ENCODE measurements at regions not wholly inside any gene's neighbourhood (a gene's known extent, or its start where the extent isn't known, plus 50 kb on each side); places are given as distances from the start of the nearest gene placed in this dataset.
"Not testable (repeated sequence)": the region's sequence is repeated elsewhere in the genome, so short reads cannot be mapped to it uniquely, and the experiment has no call there.

- no peak for DNase-seq
These were observed 343.2 kb downstream of the EIPR1 start for GRCh38 chr2:3034396-3034795.

- DNase-seq = no peak
These were observed 344.3 kb downstream of the EIPR1 start for GRCh38 chr2:3033315-3033714.

- not testable (repeated sequence) for DNase-seq
These were observed 346.8 kb downstream of the EIPR1 start for GRCh38 chr2:3030791-3031190.

DNA sequence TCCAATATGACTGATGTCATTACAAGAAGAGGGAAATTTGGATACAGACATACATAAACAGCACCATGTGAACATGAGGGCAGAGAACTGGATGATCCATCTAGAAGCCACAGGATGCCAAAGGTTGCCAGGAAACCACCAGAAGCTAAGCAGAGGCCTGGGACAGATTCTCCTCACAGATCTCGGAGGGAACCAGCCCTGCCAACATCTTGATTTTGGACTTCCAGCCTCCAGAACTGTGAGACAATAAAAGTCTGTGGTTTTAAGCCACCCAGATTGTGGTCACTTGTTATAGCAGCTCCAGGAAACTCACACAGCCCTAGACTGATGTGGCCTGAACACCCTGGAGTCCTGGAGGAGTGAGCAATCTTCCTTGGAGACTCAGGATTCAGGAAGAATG lies 351.6 kb downstream of the EIPR1 start:
- DNase-seq = no peak

- no peak for DNase-seq
These were observed 352.4 kb downstream of the EIPR1 start for GRCh38 chr2:3025261-3025660.

GRCh38 chr2:3024401-3024935 lies 353.1 kb downstream of the EIPR1 start:
- no peak for DNase-seq

DNA sequence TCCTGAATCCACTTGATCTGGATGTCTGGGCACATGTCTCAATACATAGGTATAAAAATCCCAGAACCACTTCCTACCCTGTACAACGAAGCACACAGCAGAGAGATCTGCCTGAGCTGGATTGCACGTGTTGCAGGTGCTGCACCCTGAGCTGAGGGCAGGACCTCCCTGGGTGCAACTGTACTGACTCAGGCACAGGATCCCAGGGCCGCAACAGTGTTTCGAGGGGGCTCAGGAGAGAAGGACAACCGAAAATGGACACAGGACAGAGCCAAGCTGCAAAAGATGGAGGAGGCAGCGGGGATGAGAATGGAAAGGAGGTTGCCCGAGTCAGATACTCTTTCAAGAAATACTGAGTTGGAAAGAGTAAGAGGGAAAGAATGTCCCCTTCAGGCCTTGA lies 354.1 kb downstream of the EIPR1 start:
- no peak for DNase-seq

DNA sequence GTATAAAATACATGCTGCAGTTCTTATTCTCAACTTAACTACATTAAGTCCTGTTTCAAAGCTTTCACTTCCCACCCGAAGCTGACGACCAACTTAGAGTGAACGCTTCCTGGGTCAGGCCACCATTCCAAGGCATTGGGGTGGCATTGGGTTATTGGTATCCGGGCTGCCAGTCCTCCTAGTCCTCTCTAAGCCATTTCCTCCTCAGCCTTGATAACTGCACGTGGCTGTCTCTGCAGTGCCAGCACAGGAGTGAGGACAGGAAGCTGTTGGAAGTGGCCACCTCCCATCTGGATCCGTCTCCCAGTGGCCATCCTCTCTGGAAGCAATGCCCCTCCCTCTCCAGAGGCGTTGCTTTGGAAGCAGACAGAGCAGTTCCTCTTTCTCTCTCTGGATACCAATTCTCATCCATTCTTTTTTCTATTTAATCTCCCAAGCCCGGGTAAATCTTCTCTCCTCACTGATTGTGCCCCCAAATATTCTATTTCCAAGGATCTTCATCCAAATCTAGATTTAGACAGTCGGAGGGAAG lies 354.7 kb downstream of the EIPR1 start:
- DNase-seq = no peak

DNA sequence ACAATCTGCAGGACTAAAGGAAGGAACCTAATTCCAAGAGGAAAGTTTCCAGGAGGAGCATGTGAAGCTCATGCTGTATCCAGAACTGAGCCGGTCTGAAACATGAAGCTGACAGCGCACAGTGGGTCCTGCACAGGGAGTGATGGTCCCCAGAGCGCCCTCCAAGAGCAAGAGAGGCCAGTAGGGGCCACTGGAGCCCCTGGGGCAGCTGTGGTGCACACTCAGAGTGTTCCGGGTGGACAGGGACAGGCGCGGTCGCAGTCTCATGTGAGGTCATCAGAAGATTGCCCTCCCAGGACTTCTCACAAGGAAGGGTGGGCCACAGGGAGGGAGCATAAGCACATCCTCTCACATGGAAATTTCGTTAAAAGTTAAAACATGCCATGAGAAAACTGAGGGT lies 355.9 kb downstream of the EIPR1 start:
- no peak for DNase-seq

GRCh38 chr2:3010001-3010400 lies 367.6 kb downstream of the EIPR1 start:
- no peak for DNase-seq

- no peak for DNase-seq
These were observed 368.1 kb downstream of the EIPR1 start for GRCh38 chr2:3009483-3009882.

DNA sequence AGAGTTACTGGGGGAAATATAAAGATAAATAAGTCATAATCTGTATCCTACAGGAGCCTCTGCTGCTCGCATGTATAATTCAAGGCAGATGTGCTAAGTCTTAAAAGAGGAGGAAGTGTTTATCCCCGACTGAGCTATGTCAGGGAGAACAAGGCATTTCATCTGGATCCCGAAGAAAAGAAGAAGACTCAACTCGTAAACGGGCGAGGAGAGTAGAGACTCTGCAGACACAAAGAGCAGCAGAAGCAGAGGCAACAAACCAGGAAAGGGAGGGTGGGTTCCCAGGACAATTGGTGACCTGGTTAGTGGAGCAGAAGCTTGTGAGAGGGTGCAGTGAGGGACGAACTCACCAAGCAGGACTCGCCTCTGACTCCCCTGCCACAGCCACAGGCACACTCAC lies 368.6 kb downstream of the EIPR1 start:
- no peak for DNase-seq

- no peak for DNase-seq
These were observed 369.1 kb downstream of the EIPR1 start for GRCh38 chr2:3008561-3008960.

DNA sequence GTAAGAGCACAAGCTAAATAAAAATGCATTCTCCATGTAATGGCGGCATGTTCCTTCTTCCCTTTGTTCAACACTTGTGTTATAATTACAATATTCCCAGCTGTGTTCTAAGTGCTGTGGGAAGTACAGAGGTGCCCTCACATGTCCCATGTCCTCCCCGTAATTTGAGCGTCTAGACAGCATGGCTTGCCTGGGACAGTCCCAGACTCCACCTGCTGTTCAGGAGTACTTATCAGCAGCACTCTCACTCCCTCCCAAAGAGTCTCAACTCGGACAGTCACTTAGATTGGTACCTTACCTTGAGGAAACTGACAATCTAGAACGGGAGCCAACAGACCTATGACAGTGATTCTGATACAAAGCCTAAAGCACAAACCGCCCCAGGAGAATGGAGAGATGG lies 370.5 kb downstream of the EIPR1 start:
- no peak for DNase-seq

GRCh38 chr2:3005859-3006501 lies 371.6 kb downstream of the EIPR1 start:
- DNase-seq = no peak

- no peak for DNase-seq
These were observed 375.7 kb downstream of the EIPR1 start for GRCh38 chr2:3001615-3002560.

- DNase-seq = no peak
These were observed 376.6 kb downstream of the EIPR1 start for GRCh38 chr2:3000968-3001367.

GRCh38 chr2:3000125-3000524 lies 377.5 kb downstream of the EIPR1 start:
- no peak for DNase-seq

GRCh38 chr2:2998971-2999370 lies 378.6 kb downstream of the EIPR1 start:
- no peak for DNase-seq

DNA sequence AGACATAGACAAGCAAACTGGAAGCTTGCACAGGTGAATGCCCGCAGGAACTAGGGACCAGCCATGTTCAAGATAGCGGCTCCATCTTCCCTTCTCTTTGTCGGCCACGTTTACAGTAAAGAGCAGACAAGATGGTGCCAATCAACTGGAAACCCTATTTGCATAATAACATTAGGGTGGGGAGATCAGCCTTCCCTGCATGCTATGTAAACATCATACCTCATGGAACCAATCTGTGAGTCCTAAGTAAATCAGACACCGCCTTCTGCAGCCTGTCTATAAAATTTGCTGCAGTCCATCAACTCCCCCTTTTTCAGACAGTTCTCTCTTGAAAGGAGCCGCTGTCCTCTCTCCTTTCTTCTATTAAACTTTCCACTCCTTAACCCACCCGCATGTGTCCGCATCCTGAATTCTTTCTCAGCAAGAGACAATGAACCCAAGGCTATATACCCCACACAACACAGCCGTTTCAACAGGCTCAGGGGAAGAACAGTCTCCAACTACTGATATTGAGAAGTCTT lies 384.4 kb downstream of the EIPR1 start:
- DNase-seq = no peak

GRCh38 chr2:2992634-2993033 lies 385.0 kb downstream of the EIPR1 start:
- DNase-seq = no peak

GRCh38 chr2:2985020-2985419 lies 392.6 kb downstream of the EIPR1 start:
- DNase-seq = no peak

DNA sequence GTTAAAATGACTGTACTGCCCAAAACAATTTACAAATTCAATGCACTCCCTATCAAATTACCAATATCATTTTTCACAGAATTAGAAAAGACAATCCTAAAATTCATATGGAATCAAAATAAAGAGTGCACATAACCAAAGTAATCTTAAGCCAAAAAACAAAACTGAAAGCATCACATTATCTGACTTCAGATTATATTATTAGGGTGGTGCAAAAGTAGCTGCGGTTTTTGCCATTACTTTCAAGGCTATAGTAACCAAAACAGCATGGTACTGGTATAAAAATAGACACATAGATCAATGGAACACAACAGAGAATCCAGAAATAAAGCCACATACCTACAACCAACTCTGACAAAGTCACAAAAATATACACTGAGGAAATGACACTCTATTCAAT lies 396.6 kb downstream of the EIPR1 start:
- no peak for DNase-seq

GRCh38 chr2:2974982-2975381 lies 402.6 kb downstream of the EIPR1 start:
- DNase-seq = no peak
